ENCODE measurements at regions not wholly inside any gene's neighbourhood (a gene's known extent, or its start where the extent isn't known, plus 50 kb on each side); places are given as distances from the start of the nearest gene placed in this dataset.

GRCh38 chr14:87312169-87312893 is 680.7 kb downstream of the GALC start:
- no peaks in the 10 kb centered on the region for H3K27me3 ChIP-seq (replicated peaks; ENCODE audit: control insufficient read depth, insufficient read depth, low read length)
- DNase-seq (ENCODE audit: extremely low read depth, insufficient read length) = no peak
- no peaks in the 10 kb centered on the region for H3K36me3 ChIP-seq (ENCODE audit: control insufficient read depth, insufficient read depth, low read length)
- no peak overlapping the region for H3K4me3 ChIP-seq (replicated peaks; ENCODE audit: low read depth, low read length)
- no peak for TF ChIP-seq CTCF (IDR thresholded peaks at IDR 0.05; ENCODE audit: insufficient read depth, low read length, poor library complexity, severe bottlenecking)

DNA sequence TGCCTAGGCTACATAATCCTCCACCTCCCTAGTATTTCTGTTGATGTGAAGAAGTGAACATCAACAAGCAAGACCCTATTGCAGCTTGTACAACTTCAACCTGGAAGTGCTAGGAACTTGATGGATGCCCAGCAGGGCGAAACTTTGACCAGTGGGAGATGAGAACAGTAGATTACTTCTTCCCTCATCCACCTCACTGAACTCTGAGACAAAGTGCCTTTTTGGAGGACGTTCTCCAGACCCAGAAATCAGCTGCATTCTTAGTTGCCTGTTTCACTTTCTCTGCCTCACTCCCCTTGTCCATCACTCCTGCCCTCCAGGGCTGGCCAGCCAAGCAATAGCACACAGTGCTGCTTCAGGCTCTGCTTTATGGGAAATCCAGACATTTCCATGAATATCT is 683.4 kb downstream of the GALC start:
- no peak for DNase-seq (ENCODE audit: extremely low read depth, insufficient read length)
- H3K27me3 ChIP-seq (replicated peaks; ENCODE audit: control insufficient read depth, insufficient read depth, low read length) = no peaks in the 10 kb centered on the region
- no peak for TF ChIP-seq CTCF (IDR thresholded peaks at IDR 0.05; ENCODE audit: insufficient read depth, low read length, poor library complexity, severe bottlenecking)
- no peak overlapping the region for H3K4me3 ChIP-seq (replicated peaks; ENCODE audit: low read depth, low read length)
- H3K36me3 ChIP-seq (ENCODE audit: control insufficient read depth, insufficient read depth, low read length) = no peaks in the 10 kb centered on the region

DNA sequence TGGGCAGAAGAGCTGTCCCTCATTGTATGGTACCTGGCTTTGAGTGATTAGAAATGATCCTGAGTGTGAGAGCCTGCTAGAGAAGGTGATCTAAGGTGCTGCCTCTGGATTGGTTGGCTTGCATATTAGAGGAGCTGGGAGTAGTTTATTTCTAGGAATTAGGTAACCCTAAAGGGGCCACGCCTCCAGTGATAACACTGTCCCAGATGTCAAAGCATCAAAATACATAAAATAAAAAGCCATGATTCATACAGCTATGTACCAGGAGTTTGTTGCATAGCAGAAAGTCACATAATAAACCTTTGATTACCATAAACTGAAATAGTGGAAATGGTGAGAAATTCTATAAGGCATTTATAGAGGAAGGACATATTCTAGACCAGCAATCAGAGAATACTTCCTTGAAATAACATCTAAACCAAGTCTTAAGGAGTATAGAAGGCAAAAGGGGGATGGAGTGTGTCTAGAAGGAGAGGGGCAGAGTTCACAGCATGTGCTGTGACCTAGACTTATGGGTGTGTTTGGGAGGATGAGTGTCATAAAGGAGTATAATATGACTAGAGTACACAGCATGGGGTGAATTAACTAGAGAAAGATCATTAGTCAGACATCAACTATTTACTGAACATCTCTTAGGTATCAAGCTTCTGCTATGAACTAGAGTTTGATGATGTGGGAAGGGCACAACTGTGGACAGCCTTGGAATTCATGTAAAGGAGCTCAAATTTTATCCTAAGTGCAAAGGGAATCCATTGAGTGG is 686.4 kb downstream of the GALC start:
- TF ChIP-seq CTCF (IDR thresholded peaks at IDR 0.05; ENCODE audit: insufficient read depth, low read length, poor library complexity, severe bottlenecking) = no peak
- H3K4me3 ChIP-seq (replicated peaks; ENCODE audit: low read depth, low read length) = no peak overlapping the region
- H3K36me3 ChIP-seq (ENCODE audit: control insufficient read depth, insufficient read depth, low read length) = no peaks in the 10 kb centered on the region
- no peak for DNase-seq (ENCODE audit: extremely low read depth, insufficient read length)
- H3K27me3 ChIP-seq (replicated peaks; ENCODE audit: control insufficient read depth, insufficient read depth, low read length) = no peaks in the 10 kb centered on the region

DNA sequence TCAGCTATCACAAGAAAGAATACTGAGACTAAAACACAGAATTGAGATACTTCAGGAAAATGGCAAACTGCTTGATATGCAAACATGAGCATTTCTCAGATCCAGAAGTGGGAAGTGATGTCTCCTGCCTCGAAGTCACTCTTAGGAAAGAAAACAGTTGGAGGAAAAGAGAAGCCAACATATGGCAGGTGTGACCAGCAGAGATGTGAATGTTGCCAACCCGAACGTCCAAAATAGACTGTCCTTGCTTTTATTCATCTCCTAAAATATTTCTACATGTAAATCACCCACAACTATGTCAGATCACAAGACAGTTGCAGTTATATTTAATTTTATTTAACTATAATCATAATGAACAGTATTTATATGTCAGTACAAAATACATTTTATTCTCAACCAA is 687.6 kb downstream of the GALC start:
- H3K4me3 ChIP-seq (replicated peaks; ENCODE audit: low read depth, low read length) = no peak overlapping the region
- no peaks in the 10 kb centered on the region for H3K36me3 ChIP-seq (ENCODE audit: control insufficient read depth, insufficient read depth, low read length)
- H3K27me3 ChIP-seq (replicated peaks; ENCODE audit: control insufficient read depth, insufficient read depth, low read length) = no peaks in the 10 kb centered on the region
- TF ChIP-seq CTCF (IDR thresholded peaks at IDR 0.05; ENCODE audit: insufficient read depth, low read length, poor library complexity, severe bottlenecking) = no peak
- no peak for DNase-seq (ENCODE audit: extremely low read depth, insufficient read length)

- no peak for TF ChIP-seq CTCF (IDR thresholded peaks at IDR 0.05; ENCODE audit: insufficient read depth, low read length, poor library complexity, severe bottlenecking)
Measured at GRCh38 chr14:87304404-87304803, 688.6 kb downstream of the GALC start.

More at GRCh38 chr14:87304404-87304803, 688.6 kb downstream of the GALC start:
- H3K27me3 ChIP-seq (replicated peaks; ENCODE audit: control insufficient read depth, insufficient read depth, low read length) = no peaks in the 10 kb centered on the region
- H3K36me3 ChIP-seq (ENCODE audit: control insufficient read depth, insufficient read depth, low read length) = no peaks in the 10 kb centered on the region
- no peak overlapping the region for H3K4me3 ChIP-seq (replicated peaks; ENCODE audit: low read depth, low read length)
- DNase-seq (ENCODE audit: extremely low read depth, insufficient read length) = no peak
